ENCODE measurements at regions not wholly inside any gene's neighbourhood (a gene's known extent, or its start where the extent isn't known, plus 50 kb on each side); places are given as distances from the start of the nearest gene placed in this dataset.

- TF ChIP-seq, protein P1, sequence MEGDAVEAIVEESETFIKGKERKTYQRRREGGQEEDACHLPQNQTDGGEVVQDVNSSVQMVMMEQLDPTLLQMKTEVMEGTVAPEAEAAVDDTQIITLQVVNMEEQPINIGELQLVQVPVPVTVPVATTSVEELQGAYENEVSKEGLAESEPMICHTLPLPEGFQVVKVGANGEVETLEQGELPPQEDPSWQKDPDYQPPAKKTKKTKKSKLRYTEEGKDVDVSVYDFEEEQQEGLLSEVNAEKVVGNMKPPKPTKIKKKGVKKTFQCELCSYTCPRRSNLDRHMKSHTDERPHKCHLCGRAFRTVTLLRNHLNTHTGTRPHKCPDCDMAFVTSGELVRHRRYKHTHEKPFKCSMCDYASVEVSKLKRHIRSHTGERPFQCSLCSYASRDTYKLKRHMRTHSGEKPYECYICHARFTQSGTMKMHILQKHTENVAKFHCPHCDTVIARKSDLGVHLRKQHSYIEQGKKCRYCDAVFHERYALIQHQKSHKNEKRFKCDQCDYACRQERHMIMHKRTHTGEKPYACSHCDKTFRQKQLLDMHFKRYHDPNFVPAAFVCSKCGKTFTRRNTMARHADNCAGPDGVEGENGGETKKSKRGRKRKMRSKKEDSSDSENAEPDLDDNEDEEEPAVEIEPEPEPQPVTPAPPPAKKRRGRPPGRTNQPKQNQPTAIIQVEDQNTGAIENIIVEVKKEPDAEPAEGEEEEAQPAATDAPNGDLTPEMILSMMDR (IDR thresholded peaks at IDR 0.05; ENCODE audit: low read depth, low read length), result no peak
- no peak overlapping the region for H3K4me3 ChIP-seq (replicated peaks in 1 of 2; ENCODE audit: low read depth in 2 of 2, low read length in 2 of 2)
- DNase-seq (ENCODE audit: low read depth in 2 of 2), result no peak
Measured at GRCh38 chr3:21328711-21329390, 422.2 kb downstream of the ZNF385D start.

GRCh38 chr3:21326704-21327475 is 424.1 kb downstream of the ZNF385D start:
- DNase-seq (ENCODE audit: low read depth in 2 of 2), result peak; percentile 65 to 78
- H3K4me3 ChIP-seq (replicated peaks in 1 of 2; ENCODE audit: low read depth in 2 of 2, low read length in 2 of 2), result no peak overlapping the region
- TF ChIP-seq, protein P1 (IDR thresholded peaks at IDR 0.05; ENCODE audit: low read depth, low read length), result no peak

DNA sequence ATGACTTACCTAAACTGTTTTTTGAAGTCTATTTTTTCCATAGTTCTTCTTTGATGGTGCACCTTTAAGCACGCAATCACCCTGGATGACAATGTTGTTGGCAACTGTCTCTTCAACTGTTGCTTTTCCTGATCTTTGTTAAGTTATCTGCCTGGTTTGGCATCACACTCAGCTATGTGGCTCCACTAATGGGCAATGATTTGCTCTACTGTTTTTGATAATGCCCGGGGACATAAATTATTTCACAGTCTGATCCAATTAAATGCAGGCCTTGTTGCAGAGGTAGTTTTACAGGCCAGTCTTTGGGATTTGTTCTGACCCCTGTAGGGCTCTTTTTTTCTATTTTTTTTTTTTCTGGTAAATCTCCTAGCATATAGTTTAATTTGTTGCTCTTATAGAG is 436.3 kb downstream of the ZNF385D start:
- TF ChIP-seq, protein P1 (IDR thresholded peaks at IDR 0.05; ENCODE audit: low read depth, low read length), result no peak
- DNase-seq (ENCODE audit: low read depth in 2 of 2), result no peak
- H3K4me3 ChIP-seq (replicated peaks in 1 of 2; ENCODE audit: low read depth in 2 of 2, low read length in 2 of 2), result no peak overlapping the region

DNA sequence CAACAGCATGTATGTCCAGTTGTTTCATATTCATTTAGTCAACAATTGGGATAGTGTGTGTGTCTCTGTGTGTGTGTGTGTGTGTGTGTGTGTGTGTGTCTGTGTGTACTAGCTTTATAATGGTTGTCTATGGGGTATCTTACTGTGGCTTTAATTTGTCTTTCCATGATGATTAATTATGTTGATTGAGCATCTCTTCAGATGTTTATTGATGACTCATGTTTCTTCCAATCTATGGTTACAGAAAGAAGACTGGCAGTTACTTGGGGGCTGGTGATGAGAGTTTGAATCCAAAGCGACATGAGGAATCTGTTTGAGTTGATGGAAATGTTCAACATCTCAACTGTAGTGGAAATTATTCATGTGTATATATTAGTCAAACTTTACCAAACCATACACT is 440.1 kb downstream of the ZNF385D start:
- TF ChIP-seq, protein P1 (IDR thresholded peaks at IDR 0.05; ENCODE audit: low read depth, low read length), result no peak
- no peak overlapping the region for H3K4me3 ChIP-seq (replicated peaks in 1 of 2; ENCODE audit: low read depth in 2 of 2, low read length in 2 of 2)
- no peak for DNase-seq (ENCODE audit: low read depth in 2 of 2)

DNA sequence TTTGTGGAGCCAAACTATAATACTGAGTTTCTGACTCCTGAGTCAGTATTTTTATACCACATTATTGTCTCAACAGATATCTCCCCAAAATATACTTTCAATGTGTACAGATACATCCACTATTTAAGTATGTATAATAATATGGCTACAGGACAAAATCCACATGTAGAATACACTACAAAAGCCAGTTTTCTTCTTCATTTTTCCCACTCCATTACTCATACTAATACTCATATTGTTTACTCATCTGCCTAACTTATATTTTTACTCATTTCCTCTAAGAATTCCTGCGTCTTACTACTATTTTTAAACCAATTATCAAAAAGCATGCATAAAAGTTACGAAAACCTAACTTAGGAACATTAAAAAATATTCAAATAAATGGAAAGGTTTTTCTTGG is 440.8 kb downstream of the ZNF385D start:
- peak in 1 of 2 donors; percentile 59 for DNase-seq (ENCODE audit: low read depth in 2 of 2)
- TF ChIP-seq, protein P1 (IDR thresholded peaks at IDR 0.05; ENCODE audit: low read depth, low read length), result no peak
- H3K4me3 ChIP-seq (replicated peaks in 1 of 2; ENCODE audit: low read depth in 2 of 2, low read length in 2 of 2), result no peak overlapping the region

DNA sequence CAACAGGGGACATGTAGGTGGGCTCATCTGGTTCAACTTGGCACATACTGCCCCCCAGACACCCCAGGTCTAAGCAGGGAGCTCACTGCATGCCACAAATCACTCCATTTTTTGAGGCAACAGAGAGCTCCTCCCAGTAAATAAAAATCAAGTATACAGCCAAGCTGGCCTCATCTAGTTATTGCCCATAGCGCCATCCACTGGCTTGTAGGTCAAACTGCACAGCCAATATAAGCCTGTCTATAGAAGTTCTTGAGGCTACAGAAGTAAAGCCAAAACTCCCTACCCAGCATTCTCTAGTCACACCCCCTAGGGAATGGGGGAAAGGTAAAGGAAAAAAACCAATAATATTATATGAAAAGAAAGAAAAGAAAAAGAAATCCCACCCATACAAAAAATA is 453.7 kb downstream of the ZNF385D start:
- TF ChIP-seq, protein P1 (IDR thresholded peaks at IDR 0.05; ENCODE audit: low read depth, low read length), result no peak
- no peak for DNase-seq (ENCODE audit: low read depth in 2 of 2)
- H3K4me3 ChIP-seq (replicated peaks in 1 of 2; ENCODE audit: low read depth in 2 of 2, low read length in 2 of 2), result no peak overlapping the region

Measured in cardiac fibroblast (primary cell).